HEK293 (cell line): ENCODE measurements at regions not wholly inside any gene's neighbourhood (a gene's known extent, or its start where the extent isn't known, plus 50 kb on each side); places are given as distances from the start of the nearest gene placed in this dataset.

Experiments used
- CTCF ChIA-PET: fragments of 350-600 bp; formaldehyde crosslinking; extraction: SDS; loops from one replicate; lab custom pipeline; 2021; ENCODE audit warnings: antibody characterized with exemption; lab: Yijun Ruan, JAX
- POLR2A ChIA-PET: fragments of 300-600 bp; formaldehyde crosslinking; extraction: SDS; loops from one replicate; lab custom pipeline; 2020; ENCODE audit warnings: antibody characterized with exemption, inconsistent platforms; lab: Yijun Ruan, JAX
- H3K27ac ChIP-seq: fragments of 200-500 bp; sonication (Bioruptor generic); 2 replicates; pipeline ENCODE4 v1.5.1; 2014; ENCODE audit warnings: low read depth, low read length, control low read depth, inconsistent platforms; ENCODE audit errors: extremely low read depth
- H3K36me3 ChIP-seq, 2 experiments: fragments of 200-500 bp in 1 of 2; sonication (Bioruptor generic) in 1 of 2; 1 replicate in 1 of 2; 2 replicates in 1 of 2; pipeline ENCODE4 v1.5.1; 2014 to 2017; ENCODE audit warnings: inconsistent platforms in 2 of 2, low read length in 2 of 2; ENCODE audit not compliant: control insufficient read depth in 2 of 2, insufficient read depth in 1 of 2
- H3K4me1 ChIP-seq: fragments of 200-500 bp; sonication (Bioruptor generic); 2 replicates; pipeline ENCODE4 v1.5.1; 2014; ENCODE audit warnings: mild to moderate bottlenecking, low read length, inconsistent platforms; ENCODE audit not compliant: control insufficient read depth, insufficient read depth
- H3K4me3 ChIP-seq: 2 replicates; pipeline ENCODE4 v1.5.1; 2011; ENCODE audit warnings: low read depth, mild to moderate bottlenecking, control low read depth, low read length, moderate library complexity
- H3K9me3 ChIP-seq: fragments of 200-500 bp; sonication (Bioruptor generic); 2 replicates; pipeline ENCODE4 v1.5.1; 2014; ENCODE audit warnings: low read depth, low read length, inconsistent platforms; ENCODE audit not compliant: control insufficient read depth, insufficient read depth
- GLIS1 ChIP-seq: fragments of 450-650 bp; formaldehyde crosslinking; IDR thresholded peaks from 2 replicates; pipeline ENCODE4 v1.5.1; 2016; ENCODE audit warnings: missing biosample characterization, missing genetic modification characterization
- KLF10 ChIP-seq: fragments of 450-650 bp; IDR thresholded peaks from 2 replicates; pipeline ENCODE4 v1.5.1; 2018; ENCODE audit warnings: missing biosample characterization, mild to moderate bottlenecking, missing genetic modification characterization
- MZF1 ChIP-seq: fragments of 450-650 bp; formaldehyde crosslinking; IDR thresholded peaks from 2 replicates; pipeline ENCODE4 v1.5.1; 2017; ENCODE audit warnings: missing biosample characterization, missing genetic modification characterization, borderline replicate concordance
- TSHZ1 ChIP-seq: fragments of 450-650 bp; formaldehyde crosslinking; IDR thresholded peaks from 2 replicates; pipeline ENCODE4 v1.5.1; 2016; ENCODE audit warnings: missing biosample characterization, missing genetic modification characterization, borderline replicate concordance
- YY2 ChIP-seq: fragments of 450-650 bp; formaldehyde crosslinking; IDR thresholded peaks from 2 replicates; pipeline ENCODE4 v1.5.1; 2016; ENCODE audit warnings: missing biosample characterization, missing genetic modification characterization
- ZBTB10 ChIP-seq: fragments of 450-650 bp; formaldehyde crosslinking; IDR thresholded peaks from 2 replicates; pipeline ENCODE4 v1.5.1; 2016; ENCODE audit warnings: missing biosample characterization, missing genetic modification characterization
- ZBTB17 ChIP-seq: fragments of 450-650 bp; formaldehyde crosslinking; IDR thresholded peaks from 2 replicates; pipeline ENCODE4 v1.5.1; 2016; ENCODE audit warnings: missing biosample characterization, missing genetic modification characterization
- ZEB2 ChIP-seq: fragments of 450-650 bp; formaldehyde crosslinking; IDR thresholded peaks from 2 replicates; pipeline ENCODE4 v1.5.1; 2016; ENCODE audit warnings: missing biosample characterization, missing genetic modification characterization
- ZIC2 ChIP-seq: fragments of 450-650 bp; formaldehyde crosslinking; IDR thresholded peaks from 2 replicates; pipeline ENCODE4 v1.5.1; 2016; ENCODE audit warnings: missing biosample characterization, missing genetic modification characterization
- ZNF19 ChIP-seq: fragments of 450-650 bp; formaldehyde crosslinking; IDR thresholded peaks from 2 replicates; pipeline ENCODE4; 2016; ENCODE audit warnings: missing biosample characterization, missing genetic modification characterization, low read depth
- ZNF221 ChIP-seq: fragments of 450-650 bp; formaldehyde crosslinking; IDR thresholded peaks from 2 replicates; pipeline ENCODE4 v1.5.1; 2017; ENCODE audit warnings: missing biosample characterization, missing genetic modification characterization, borderline replicate concordance
- ZNF341 ChIP-seq: fragments of 450-650 bp; formaldehyde crosslinking; IDR thresholded peaks from 2 replicates; pipeline ENCODE4; 2016; ENCODE audit warnings: low read depth, missing biosample characterization, missing genetic modification characterization
- ZNF391 ChIP-seq: fragments of 450-650 bp; formaldehyde crosslinking; IDR thresholded peaks from 2 replicates; pipeline ENCODE4 v1.5.1; 2016; ENCODE audit warnings: low read depth, missing biosample characterization, missing genetic modification characterization, borderline replicate concordance
- ZNF394 ChIP-seq: fragments of 450-650 bp; formaldehyde crosslinking; IDR thresholded peaks from 2 replicates; pipeline ENCODE4 v1.5.1; 2016; ENCODE audit warnings: missing biosample characterization, missing genetic modification characterization, mild to moderate bottlenecking, moderate library complexity, borderline replicate concordance
- ZNF398 ChIP-seq: fragments of 450-650 bp; formaldehyde crosslinking; IDR thresholded peaks from 2 replicates; pipeline ENCODE4 v1.5.1; 2017; ENCODE audit warnings: missing biosample characterization, missing genetic modification characterization
- ZNF558 ChIP-seq: fragments of 450-650 bp; formaldehyde crosslinking; IDR thresholded peaks from 2 replicates; pipeline ENCODE4 v1.5.1; 2016; ENCODE audit warnings: missing biosample characterization, missing genetic modification characterization
- ZNF776 ChIP-seq: fragments of 450-650 bp; formaldehyde crosslinking; IDR thresholded peaks from 2 replicates; pipeline ENCODE4 v1.5.0; 2017; ENCODE audit warnings: missing biosample characterization, missing genetic modification characterization, borderline replicate concordance
- ZNF791 ChIP-seq: fragments of 450-650 bp; formaldehyde crosslinking; IDR thresholded peaks from 2 replicates; pipeline ENCODE4 v1.5.1; 2016; ENCODE audit warnings: missing biosample characterization, missing genetic modification characterization
- ZSCAN16 ChIP-seq: fragments of 450-650 bp; formaldehyde crosslinking; IDR thresholded peaks from 2 replicates; pipeline ENCODE4 v1.5.1; 2016; ENCODE audit warnings: missing biosample characterization, missing genetic modification characterization
- TF ChIP-seq, protein P1 (sequence below): fragments of 450-650 bp; formaldehyde crosslinking; IDR thresholded peaks from 2 replicates; pipeline ENCODE4 v1.5.1; 2016; ENCODE audit warnings: missing biosample characterization, missing genetic modification characterization

DNA sequence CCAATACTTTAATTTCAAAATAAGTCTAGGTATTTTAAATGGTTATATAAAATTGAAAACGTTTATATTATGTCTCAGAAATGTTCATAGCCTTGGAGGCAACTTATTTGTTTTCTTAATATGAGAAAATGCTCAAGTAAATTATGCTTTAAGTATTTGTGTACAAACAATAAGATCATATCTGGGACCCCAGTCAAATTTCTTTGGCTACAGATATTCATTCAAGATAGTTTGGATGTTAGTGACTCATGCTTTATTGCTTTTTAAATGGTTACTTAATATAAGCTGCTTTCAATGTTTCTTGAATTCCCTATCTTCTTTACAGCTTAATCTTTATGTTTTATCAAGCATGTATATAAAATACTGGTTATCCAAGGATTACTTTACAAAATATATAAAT is 291.3 kb downstream of the KCNC2 start (continued):
- no peak for TF ChIP-seq ZBTB10 (tag by site-specific recombination)

GRCh38 chr12:74922117-74922516 is 287.5 kb downstream of the KCNC2 start:
- H3K36me3 ChIP-seq = no peaks in the 10 kb centered on the region
- CTCF ChIA-PET = no interaction called here
- TF ChIP-seq ZBTB17 (no peak), ZSCAN16 (tag by site-specific recombination) (no peak), KLF10 (tag by site-specific recombination) (no peak), ZNF558 (no peak), ZNF776 (tag by site-specific recombination) (no peak), ZNF19 (tag by site-specific recombination) (no peak), YY2 (tag by site-specific recombination) (no peak), ZNF221 (no peak), ZNF791 (no peak)
- TF ChIP-seq, all 188 proteins: peak for 0
- H3K4me1 ChIP-seq = no peaks in the 10 kb centered on the region
- H3K27ac ChIP-seq = no peak overlapping the region
- no peak overlapping the region for H3K4me3 ChIP-seq
- POLR2A ChIA-PET = no interaction called here
- no peaks in the 10 kb centered on the region for H3K9me3 ChIP-seq

DNA sequence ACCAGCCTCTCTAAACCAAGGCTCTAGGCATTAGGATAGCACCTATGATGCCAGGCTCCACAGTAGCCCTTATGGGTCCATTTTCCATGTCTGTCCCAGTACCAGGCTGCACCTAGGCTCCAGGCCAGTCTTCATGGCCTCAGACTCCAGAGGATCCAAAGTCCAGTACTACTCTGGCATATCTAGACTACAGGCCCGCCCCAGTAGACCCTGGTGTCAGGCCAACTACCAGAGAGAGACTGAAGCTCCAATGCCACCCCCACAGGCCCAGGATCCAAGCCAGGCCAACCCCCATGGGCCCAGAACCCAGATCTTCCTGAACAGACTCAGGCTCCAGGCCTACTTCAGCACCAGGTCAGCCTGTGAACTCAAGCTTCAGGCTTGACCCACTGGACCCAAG is 287.0 kb downstream of the KCNC2 start:
- Histone ChIP-seq H3K4me3 (no peak overlapping the region), H3K4me1 (no peaks in the 10 kb centered on the region)
- TF ChIP-seq TSHZ1 (tag by site-specific recombination) = no peak
- no peak for TF ChIP-seq MZF1 (tag by site-specific recombination)
- TF ChIP-seq, all 188 proteins: peak for 0
- Histone ChIP-seq H3K36me3 (no peaks in the 10 kb centered on the region), H3K27ac (no peak overlapping the region), H3K9me3 (no peaks in the 10 kb centered on the region)
- ChIA-PET POLR2A (no interaction called here), CTCF (no interaction called here)

GRCh38 chr12:74941670-74942069 is 268.0 kb downstream of the KCNC2 start:
- no peaks in the 10 kb centered on the region for H3K9me3 ChIP-seq
- no peaks in the 10 kb centered on the region for H3K36me3 ChIP-seq
- H3K4me3 ChIP-seq = no peak overlapping the region
- ChIA-PET CTCF (no interaction called here), POLR2A (no interaction called here)
- H3K4me1 ChIP-seq = no peaks in the 10 kb centered on the region
- H3K27ac ChIP-seq = no peak overlapping the region
- TF ChIP-seq GLIS1 (tag by site-specific recombination) = no peak
- TF ChIP-seq MZF1 (tag by site-specific recombination) = no peak
- TF ChIP-seq ZNF341 = no peak
- TF ChIP-seq, protein P1, sequence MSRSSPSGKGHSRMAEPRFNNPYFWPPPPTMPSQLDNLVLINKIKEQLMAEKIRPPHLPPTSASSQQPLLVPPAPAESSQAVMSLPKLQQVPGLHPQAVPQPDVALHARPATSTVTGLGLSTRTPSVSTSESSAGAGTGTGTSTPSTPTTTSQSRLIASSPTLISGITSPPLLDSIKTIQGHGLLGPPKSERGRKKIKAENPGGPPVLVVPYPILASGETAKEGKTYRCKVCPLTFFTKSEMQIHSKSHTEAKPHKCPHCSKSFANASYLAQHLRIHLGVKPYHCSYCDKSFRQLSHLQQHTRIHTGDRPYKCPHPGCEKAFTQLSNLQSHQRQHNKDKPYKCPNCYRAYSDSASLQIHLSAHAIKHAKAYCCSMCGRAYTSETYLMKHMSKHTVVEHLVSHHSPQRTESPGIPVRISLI (tag by site-specific recombination) = no peak
- TF ChIP-seq ZNF391 (tag by site-specific recombination) = no peak
- no peak for TF ChIP-seq ZEB2
- TF ChIP-seq ZNF394 (tag by site-specific recombination) = no peak
- TF ChIP-seq ZNF398 (tag by site-specific recombination) = no peak
- no peak for TF ChIP-seq ZIC2 (tag by site-specific recombination)
